AG04450 (cell line): ENCODE measurements at regions not wholly inside any gene's neighbourhood (a gene's known extent, or its start where the extent isn't known, plus 50 kb on each side); places are given as distances from the start of the nearest gene placed in this dataset.

Experiments used
- CTCF ChIA-PET: fragments of 300-600, 350-600 bp; formaldehyde crosslinking; extraction: SDS; loops from one replicate; lab custom pipeline; 2022; ENCODE audit warnings: antibody characterized with exemption, inconsistent platforms; lab: Charles Lee
- POLR2A ChIA-PET: fragments of 350-600 bp; formaldehyde crosslinking; extraction: SDS; loops from one replicate; lab custom pipeline; 2021; ENCODE audit warnings: antibody characterized with exemption, inconsistent platforms; lab: Yijun Ruan, JAX
- DNase-seq: peaks from one replicate; pipeline ENCODE4 v3.0.0-alpha.2; 2011; ENCODE audit warnings: low read depth, low spot score
- H3K27ac ChIP-seq: one replicate; pipeline ENCODE4 v1.5.1; 2012; ENCODE audit warnings: low read depth, low read length, control low read depth
- H3K27me3 ChIP-seq: one replicate; pipeline ENCODE4 v1.6.0; 2012; ENCODE audit warnings: low read length; ENCODE audit not compliant: control insufficient read depth, insufficient read depth
- H3K4me3 ChIP-seq: 2 replicates; pipeline ENCODE4 v1.5.1; 2011; ENCODE audit warnings: mild to moderate bottlenecking, low read depth, low read length, control low read depth
- H3K9me3 ChIP-seq: 2 replicates; pipeline ENCODE4 v1.5.1; 2012; ENCODE audit warnings: low read length; ENCODE audit not compliant: control insufficient read depth, insufficient read depth
- CTCF ChIP-seq: IDR thresholded peaks from 2 replicates; pipeline ENCODE4 v1.5.1; 2011; ENCODE audit warnings: low read depth, low read length, control low read depth, inconsistent platforms

GRCh38 chr4:185969657-185970056 is 99.3 kb upstream of the TLR3 start:
- Histone ChIP-seq H3K27ac (no peak overlapping the region), H3K4me3 (no peak overlapping the region), H3K9me3 (peaks cover 3% of the 10 kb centered on the region; the same call in 1 of the 2 replicates), H3K27me3 (no peaks in the 10 kb centered on the region)
- no peak for DNase-seq
- ChIA-PET POLR2A (no interaction called here), CTCF (interaction anchor here (1.3 kb wide), 1 partner anchor 329 kb away, joined by 5 read pairs; no protein-coding TSS in a partner anchor)
- no peak for TF ChIP-seq CTCF

DNA sequence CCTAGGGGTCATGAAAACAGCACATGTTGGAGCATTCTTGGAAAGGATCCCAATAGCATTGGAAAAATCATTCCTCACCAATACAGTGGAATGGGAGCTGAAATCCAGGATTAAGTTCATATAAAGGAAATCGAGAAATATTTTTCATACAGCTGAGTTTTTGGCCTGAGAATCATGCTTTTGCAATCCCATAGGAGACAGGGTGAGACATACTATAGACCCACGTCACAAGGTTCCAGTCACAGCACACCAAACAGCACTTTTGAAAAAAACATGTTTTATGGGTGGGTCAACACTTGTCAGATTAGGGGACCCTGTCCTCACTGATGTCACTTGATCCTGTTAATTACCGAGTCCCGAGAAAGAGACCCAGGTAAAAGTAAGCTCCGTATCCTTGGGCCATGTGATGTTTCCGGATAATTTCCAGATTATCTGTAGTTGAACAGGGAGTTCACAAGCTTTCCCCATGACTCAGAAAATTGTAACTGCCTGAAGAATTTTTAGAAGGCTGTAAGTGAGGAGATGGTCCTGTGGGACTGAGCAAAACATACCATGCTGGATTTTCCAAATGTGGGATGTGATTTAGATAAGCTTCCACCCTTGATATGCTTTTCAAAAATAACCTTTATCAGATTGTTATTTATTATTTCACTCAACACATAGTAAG is 80.9 kb upstream of the TLR3 start:
- no peaks in the 10 kb centered on the region for H3K27me3 ChIP-seq
- ChIA-PET CTCF (no interaction called here), POLR2A (no interaction called here)
- no peak for TF ChIP-seq CTCF
- no peak overlapping the region for H3K27ac ChIP-seq
- H3K4me3 ChIP-seq, result no peak overlapping the region
- no peaks in the 10 kb centered on the region for H3K9me3 ChIP-seq
- no peak for DNase-seq

GRCh38 chr4:185991770-185992169 is 77.2 kb upstream of the TLR3 start:
- POLR2A ChIA-PET, result no interaction called here
- Histone ChIP-seq H3K4me3 (no peak overlapping the region), H3K27ac (no peak overlapping the region), H3K9me3 (no peaks in the 10 kb centered on the region), H3K27me3 (no peaks in the 10 kb centered on the region)
- CTCF ChIA-PET, result interaction anchor here (1.1 to 2.7 kb wide), 2 partner anchors 46 to 394 kb away, joined by 3 to 6 read pairs; no protein-coding TSS in a partner anchor
- no peak for TF ChIP-seq CTCF
- DNase-seq, result no peak

DNA sequence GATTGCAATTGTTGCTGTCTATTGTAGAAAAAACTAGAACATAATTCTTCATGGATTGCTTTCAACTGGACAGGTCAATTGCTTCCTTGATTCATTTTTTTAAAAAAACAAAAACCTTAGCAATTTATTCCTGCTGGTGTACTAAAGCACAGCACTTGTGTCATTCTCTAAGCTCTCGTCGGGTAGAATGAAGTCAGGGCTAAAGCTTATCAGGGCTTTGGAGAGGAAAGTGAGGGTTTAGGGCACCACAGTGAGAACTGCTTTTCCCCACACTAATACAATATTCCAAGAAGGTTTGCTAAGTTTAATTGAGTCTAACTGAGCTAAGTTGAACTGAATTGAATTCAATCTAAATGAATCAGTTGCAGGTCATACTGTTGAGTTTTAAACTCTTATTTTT is 76.4 kb upstream of the TLR3 start:
- POLR2A ChIA-PET, result no interaction called here

More for the DNA sequence above, 76.4 kb upstream of the TLR3 start:
- no peak for TF ChIP-seq CTCF
- H3K27me3 ChIP-seq, result no peaks in the 10 kb centered on the region
- H3K9me3 ChIP-seq, result no peaks in the 10 kb centered on the region
- no peak overlapping the region for H3K4me3 ChIP-seq
- CTCF ChIA-PET, result interaction anchor here (2.7 kb wide), 1 partner anchor 46 kb away, joined by 6 read pairs; no protein-coding TSS in a partner anchor
- H3K27ac ChIP-seq, result no peak overlapping the region
- no peak for DNase-seq
